ENCODE measurements at regions not wholly inside any gene's neighbourhood (a gene's known extent, or its start where the extent isn't known, plus 50 kb on each side); places are given as distances from the start of the nearest gene placed in this dataset.
"Not testable (repeated sequence)": the region's sequence is repeated elsewhere in the genome, so short reads cannot be mapped to it uniquely, and the experiment has no call there.

GRCh38 chr15:96182736-96183513 lies 147.6 kb upstream of the NR2F2 start:
- DNase-seq, result no peak

- no peak for DNase-seq
These were observed 147.0 kb upstream of the NR2F2 start for GRCh38 chr15:96183514-96183850.

- DNase-seq, result no peak
These were observed 146.6 kb upstream of the NR2F2 start for GRCh38 chr15:96183867-96184266.

- no peak for DNase-seq
These were observed 146.2 kb upstream of the NR2F2 start for GRCh38 chr15:96184297-96184696.

- no peak for DNase-seq
These were observed 144.4 kb upstream of the NR2F2 start for GRCh38 chr15:96186105-96186504.

- no peak for DNase-seq
These were observed 142.9 kb upstream of the NR2F2 start for GRCh38 chr15:96187341-96188305.

GRCh38 chr15:96197721-96198120 lies 132.8 kb upstream of the NR2F2 start:
- no peak for DNase-seq

- DNase-seq, result no peak
These were observed 131.4 kb upstream of the NR2F2 start for GRCh38 chr15:96199111-96199510.

- DNase-seq, result no peak
These were observed 130.0 kb upstream of the NR2F2 start for GRCh38 chr15:96200357-96200967.

- DNase-seq, result no peak
These were observed 128.8 kb upstream of the NR2F2 start for GRCh38 chr15:96201696-96202095.

GRCh38 chr15:96205588-96205987 lies 124.9 kb upstream of the NR2F2 start:
- DNase-seq, result not testable (repeated sequence)

- DNase-seq, result no peak
These were observed 123.0 kb upstream of the NR2F2 start for GRCh38 chr15:96207377-96208006.

GRCh38 chr15:96209285-96209735 lies 121.2 kb upstream of the NR2F2 start:
- DNase-seq, result no peak

GRCh38 chr15:96213045-96213444 lies 117.5 kb upstream of the NR2F2 start:
- DNase-seq, result no peak

- no peak for DNase-seq
These were observed 116.6 kb upstream of the NR2F2 start for GRCh38 chr15:96213896-96214295.

- DNase-seq, result not testable (repeated sequence)
These were observed 114.0 kb upstream of the NR2F2 start for GRCh38 chr15:96216481-96216880.

- DNase-seq, result no peak
These were observed 112.5 kb upstream of the NR2F2 start for GRCh38 chr15:96217983-96218382.

GRCh38 chr15:96218623-96219455 lies 111.7 kb upstream of the NR2F2 start:
- DNase-seq, result no peak

GRCh38 chr15:96219681-96220080 lies 110.8 kb upstream of the NR2F2 start:
- DNase-seq, result no peak

GRCh38 chr15:96220657-96221056 lies 109.8 kb upstream of the NR2F2 start:
- no peak for DNase-seq

GRCh38 chr15:96222981-96223380 lies 107.5 kb upstream of the NR2F2 start:
- DNase-seq, result no peak

- no peak for DNase-seq
These were observed 106.6 kb upstream of the NR2F2 start for GRCh38 chr15:96223939-96224338.

Data from NCI-H2171 (cell line).